Erythroblast (primary cell): ENCODE measurements at regions not wholly inside any gene's neighbourhood (a gene's known extent, or its start where the extent isn't known, plus 50 kb on each side); places are given as distances from the start of the nearest gene placed in this dataset.

Experiments used
- DNase-seq, 2 experiments: peaks; one replicate each; lab custom pipeline; 2025; lab: John Stamatoyannopoulos, UW
- GATA1 ChIP-seq: IDR thresholded peaks from 2 replicates; pipeline ENCODE4 v1.6.1; 2011; ENCODE audit warnings: low read depth, mild to moderate bottlenecking, control low read depth, low read length, moderate library complexity
- POLR2A ChIP-seq: IDR thresholded peaks from 2 replicates; pipeline ENCODE4 v1.6.1; 2011; ENCODE audit warnings: mild to moderate bottlenecking, low read length

- TF ChIP-seq GATA1 = no peak
- TF ChIP-seq POLR2A = no peak
Observed at GRCh38 chr22:49619301-49619700, 208.4 kb downstream of the BRD1 start.

GRCh38 chr22:49618677-49618953 is 209.1 kb downstream of the BRD1 start:
- no peak for TF ChIP-seq GATA1
- no peak for TF ChIP-seq POLR2A
- no peak for DNase-seq

More at GRCh38 chr22:49619301-49619700, 208.4 kb downstream of the BRD1 start:
- no peak for DNase-seq

DNA sequence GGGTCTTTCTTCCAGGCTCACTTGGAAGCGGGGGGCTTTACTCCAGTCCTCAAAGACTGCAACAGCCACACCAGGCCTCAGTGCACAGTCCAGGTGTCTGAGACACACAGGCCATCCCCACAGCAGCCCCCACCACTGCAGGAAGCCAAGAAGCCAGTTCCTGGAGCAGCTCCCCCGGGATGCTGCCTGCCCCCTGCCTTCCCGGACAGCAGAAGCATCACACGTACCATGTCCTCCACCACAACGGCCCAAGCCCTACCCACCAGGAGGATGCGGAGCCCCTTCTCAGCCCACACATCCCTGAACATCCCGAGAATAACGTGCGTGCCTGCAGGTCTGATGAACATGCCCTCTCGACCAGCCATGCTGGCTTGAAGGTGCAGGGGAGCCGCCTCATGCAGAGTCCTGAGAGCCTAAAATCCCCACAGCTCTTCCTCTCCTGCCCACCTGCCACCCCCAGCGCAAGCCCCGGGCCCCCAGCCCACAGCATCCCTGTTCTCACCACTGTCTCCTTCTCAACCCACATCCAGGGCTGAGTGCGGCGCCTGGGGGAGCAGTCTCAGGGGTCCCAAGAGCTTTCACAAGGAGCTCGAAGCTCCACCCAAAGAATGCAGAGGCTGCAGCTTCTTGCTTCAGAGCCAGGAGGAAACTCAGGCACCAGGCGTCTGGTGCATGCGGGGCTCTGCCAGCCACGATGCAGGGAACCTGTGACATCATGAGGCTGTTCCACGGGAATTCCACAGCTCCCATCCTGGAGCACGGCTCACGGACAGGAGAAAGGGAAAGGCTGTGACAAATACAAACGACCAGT is 209.6 kb downstream of the BRD1 start:
- TF ChIP-seq POLR2A (no peak), GATA1 (no peak)
- DNase-seq = no peak

DNA sequence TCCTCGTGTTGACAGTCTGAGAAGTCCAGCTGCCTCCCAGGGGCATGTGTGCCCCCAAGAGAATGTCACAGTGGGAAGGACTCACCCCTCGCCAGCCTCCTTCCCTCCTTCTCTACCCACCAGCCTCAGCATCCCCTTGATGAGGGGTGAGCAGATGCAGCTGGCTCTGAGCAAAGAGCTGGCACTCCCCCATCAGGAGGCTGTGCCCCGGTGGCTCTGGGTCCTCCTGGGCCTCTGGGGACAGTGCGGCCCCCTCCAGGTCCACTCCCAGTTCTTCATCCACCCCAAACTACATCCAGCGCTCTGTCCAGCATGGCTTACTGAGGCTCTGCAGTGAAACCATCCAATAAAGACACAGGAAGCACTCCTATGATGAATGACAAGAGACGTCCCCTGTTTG is 210.4 kb downstream of the BRD1 start:
- TF ChIP-seq POLR2A = no peak
- no peak for TF ChIP-seq GATA1
- no peak for DNase-seq

DNA sequence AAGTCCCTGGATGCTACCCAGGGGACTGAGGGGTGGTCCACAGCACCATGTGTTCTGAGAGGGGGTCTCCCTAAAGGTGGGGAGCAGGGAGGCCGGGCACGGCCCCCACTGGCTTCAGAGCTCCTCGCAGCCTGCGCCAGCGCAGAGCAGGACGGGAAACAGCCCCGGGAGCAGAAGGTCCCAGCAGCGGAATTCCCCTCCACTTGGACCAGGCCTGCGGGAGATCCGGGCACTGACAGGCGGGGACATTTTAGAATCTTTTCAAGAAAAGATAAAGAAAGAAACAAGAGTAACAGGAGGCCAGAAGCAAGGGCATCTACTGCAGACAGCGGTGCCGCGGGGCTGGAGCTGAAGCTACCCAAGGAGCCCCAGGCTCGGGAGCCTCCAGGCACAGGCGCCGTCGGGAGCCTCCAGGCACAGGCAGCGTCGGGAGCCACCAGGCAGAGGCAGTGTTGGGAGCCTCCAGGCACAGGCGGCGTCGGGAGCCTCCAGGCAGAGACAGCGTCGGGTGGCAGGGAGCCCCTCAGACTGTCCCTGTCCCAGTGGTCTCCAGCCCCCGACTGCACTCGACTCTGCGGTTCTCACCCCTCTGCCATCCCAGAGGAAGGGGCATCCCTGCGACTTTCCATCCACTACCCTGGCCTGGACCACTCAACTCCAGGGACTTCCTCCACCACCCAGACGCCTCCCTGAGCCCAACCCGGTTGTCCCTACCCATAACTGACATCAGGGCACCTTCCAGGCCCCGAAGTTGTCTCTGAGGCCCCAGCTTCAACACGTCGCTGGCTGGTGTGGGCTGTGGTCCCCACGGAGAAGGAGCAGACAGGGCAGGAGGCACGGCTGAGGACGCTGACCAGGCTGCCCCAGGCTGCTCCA is 211.1 kb downstream of the BRD1 start:
- TF ChIP-seq GATA1 = no peak
- DNase-seq = no peak

DNA sequence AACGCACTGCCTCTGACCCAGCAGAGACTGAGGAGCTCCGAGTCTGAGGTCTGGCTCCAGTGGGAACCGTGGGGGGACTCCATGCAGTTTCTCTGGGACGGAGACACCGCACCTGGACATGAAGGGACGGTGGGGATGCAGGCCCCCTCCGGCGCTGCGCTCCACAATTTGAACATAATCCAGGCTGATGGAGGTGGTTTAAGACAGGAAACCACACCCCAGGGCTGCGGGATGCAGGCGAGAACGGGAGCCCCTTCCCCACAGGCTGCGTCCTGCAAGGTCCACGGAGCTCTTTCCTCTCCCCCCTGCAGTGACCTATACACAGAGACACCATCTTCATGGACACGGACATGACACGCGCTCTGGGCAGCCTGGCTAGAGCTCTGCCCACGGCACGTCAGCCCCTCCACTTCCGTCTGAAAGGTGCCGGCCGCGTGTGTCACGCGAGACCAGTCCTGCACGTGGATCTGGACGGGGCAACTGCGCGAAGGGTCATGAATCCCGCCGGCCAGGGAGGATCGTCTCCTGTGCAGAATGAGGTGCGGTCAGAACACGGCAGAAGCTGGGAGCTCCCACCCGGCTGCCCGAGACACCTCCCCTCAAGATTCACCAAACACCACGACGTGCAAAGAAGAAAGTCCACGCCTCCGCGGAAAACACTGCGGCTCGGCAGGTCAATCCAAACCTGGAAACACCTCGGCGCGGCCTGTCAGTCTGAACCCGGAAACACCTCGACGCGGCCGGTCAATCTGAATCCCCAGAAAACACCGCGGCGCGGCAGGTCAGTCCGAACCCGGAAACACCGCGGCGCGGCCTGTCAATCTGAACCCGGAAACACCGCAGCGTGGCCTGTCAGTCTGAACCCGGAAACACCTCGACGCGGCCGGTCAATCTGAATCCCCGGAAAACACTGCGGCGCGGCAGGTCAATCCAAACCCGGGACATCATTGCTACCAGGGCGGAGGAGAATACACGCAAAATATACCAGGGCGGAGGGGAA is 212.4 kb downstream of the BRD1 start:
- TF ChIP-seq GATA1 = no peak
- no peak for TF ChIP-seq POLR2A
- DNase-seq = no peak

GRCh38 chr22:49613511-49614270 is 214.0 kb downstream of the BRD1 start:
- TF ChIP-seq POLR2A = no peak
- no peak for TF ChIP-seq GATA1
- DNase-seq = no peak

- no peak for DNase-seq
- TF ChIP-seq POLR2A (no peak), GATA1 (no peak)
Observed at GRCh38 chr22:49613108-49613507, 214.6 kb downstream of the BRD1 start.

GRCh38 chr22:49609207-49609876 is 218.3 kb downstream of the BRD1 start:
- TF ChIP-seq POLR2A = no peak
- no peak for TF ChIP-seq GATA1
- DNase-seq = no peak

- no peak for DNase-seq
- TF ChIP-seq GATA1 (no peak), POLR2A (no peak)
Observed at GRCh38 chr22:49608660-49609059, 219.0 kb downstream of the BRD1 start.

GRCh38 chr22:49608228-49608627 is 219.4 kb downstream of the BRD1 start:
- no peak for DNase-seq
- TF ChIP-seq GATA1 (no peak), POLR2A (no peak)

DNA sequence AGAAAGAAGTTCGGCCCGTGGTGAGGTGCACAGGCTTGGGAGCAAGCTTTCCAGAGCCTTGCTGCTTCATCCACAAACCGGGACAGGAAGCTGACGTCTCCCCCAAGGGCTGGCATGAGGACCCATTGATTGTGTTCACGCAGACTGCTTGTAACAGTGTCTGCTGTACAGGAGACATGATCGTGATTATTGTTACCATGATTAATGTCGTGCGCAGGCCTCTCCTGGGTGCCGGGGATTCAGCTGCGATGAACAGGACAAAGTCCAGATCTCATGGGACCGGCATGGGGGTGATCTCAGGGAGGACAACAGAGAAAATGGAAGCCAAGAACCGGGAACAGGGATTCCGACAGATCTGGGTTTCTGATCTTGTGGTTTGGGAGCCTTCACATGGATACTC is 219.9 kb downstream of the BRD1 start:
- no peak for DNase-seq

More for the DNA sequence above, 219.9 kb downstream of the BRD1 start:
- TF ChIP-seq POLR2A (no peak), GATA1 (no peak)
